HEK293 (cell line): ENCODE measurements at regions not wholly inside any gene's neighbourhood (a gene's known extent, or its start where the extent isn't known, plus 50 kb on each side); places are given as distances from the start of the nearest gene placed in this dataset.

Experiments used
- HOXA7 ChIP-seq: sonication (generic); formaldehyde crosslinking; IDR thresholded peaks from 2 replicates; pipeline ENCODE4 v1.8.1; 2022; ENCODE audit warnings: missing genetic modification reagents, borderline replicate concordance
- SP7 ChIP-seq: fragments of 450-650 bp; formaldehyde crosslinking; IDR thresholded peaks from 2 replicates; pipeline ENCODE4 v1.5.1; 2016; ENCODE audit warnings: missing biosample characterization, missing genetic modification characterization
- TSHZ1 ChIP-seq: fragments of 450-650 bp; formaldehyde crosslinking; IDR thresholded peaks from 2 replicates; pipeline ENCODE4 v1.5.1; 2016; ENCODE audit warnings: missing biosample characterization, missing genetic modification characterization, borderline replicate concordance
- YY1 ChIP-seq: fragments of 450-650 bp; formaldehyde crosslinking; IDR thresholded peaks from 2 replicates; pipeline ENCODE4 v1.5.1; 2018; ENCODE audit warnings: missing biosample characterization, missing genetic modification characterization
- ZNF223 ChIP-seq: fragments of 450-650 bp; formaldehyde crosslinking; IDR thresholded peaks from 2 replicates; pipeline ENCODE4 v1.5.1; 2016; ENCODE audit warnings: missing biosample characterization, missing genetic modification characterization
- ZNF473 ChIP-seq: fragments of 450-650 bp; formaldehyde crosslinking; IDR thresholded peaks from 2 replicates; pipeline ENCODE4 v1.5.1; 2017; ENCODE audit warnings: missing biosample characterization, missing genetic modification characterization
- ZNF530 ChIP-seq: fragments of 450-650 bp; formaldehyde crosslinking; IDR thresholded peaks from 2 replicates; pipeline ENCODE4 v1.5.1; 2016; ENCODE audit warnings: low read depth, missing biosample characterization, missing genetic modification characterization
- ZNF626 ChIP-seq: fragments of 450-650 bp; sonication (Bioruptor Pico); formaldehyde crosslinking; IDR thresholded peaks from 2 replicates; pipeline ENCODE4 v1.5.1; 2018; ENCODE audit warnings: missing biosample characterization, missing genetic modification characterization, inconsistent platforms
- TF ChIP-seq, protein P1 (sequence below): fragments of 450-650 bp; formaldehyde crosslinking; IDR thresholded peaks from 2 replicates; pipeline ENCODE4 v1.5.1; 2016; ENCODE audit warnings: missing biosample characterization, missing genetic modification characterization
- TF ChIP-seq, protein P2 (sequence below): fragments of 450-650 bp; formaldehyde crosslinking; IDR thresholded peaks from 2 replicates; pipeline ENCODE4 v1.5.1; 2016; ENCODE audit warnings: missing biosample characterization, missing genetic modification characterization

DNA sequence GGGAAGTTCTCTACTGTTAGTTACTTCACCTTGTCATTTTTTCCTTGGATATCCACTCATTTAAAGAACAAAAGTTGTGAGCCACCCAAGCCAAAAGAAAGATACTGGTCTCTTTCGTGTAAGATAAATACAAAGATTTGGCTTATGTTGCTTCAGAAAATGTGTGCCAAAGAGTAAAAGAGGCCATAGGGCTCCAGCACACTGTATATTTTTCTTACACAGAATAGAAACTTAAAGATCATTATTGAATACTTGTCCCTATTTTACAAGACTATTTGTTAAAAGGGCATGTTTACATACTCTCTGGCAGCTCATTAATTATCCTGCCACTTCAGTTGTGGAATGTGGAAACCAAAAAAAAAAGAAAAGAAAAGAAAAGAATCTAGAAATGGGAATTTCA is 284.2 kb upstream of the LRRC7 start:
- TF ChIP-seq ZNF626 (tag by site-specific recombination) (no peak), ZNF223 (no peak), TSHZ1 (tag by site-specific recombination) (no peak), ZNF473 (tag by site-specific recombination) (no peak), ZNF530 (tag by site-specific recombination) (no peak), YY1 (tag by site-specific recombination) (no peak), SP7 (tag by site-specific recombination) (no peak), HOXA7 (CRISPR knock-in tag) (no peak)
- TF ChIP-seq, protein P1, sequence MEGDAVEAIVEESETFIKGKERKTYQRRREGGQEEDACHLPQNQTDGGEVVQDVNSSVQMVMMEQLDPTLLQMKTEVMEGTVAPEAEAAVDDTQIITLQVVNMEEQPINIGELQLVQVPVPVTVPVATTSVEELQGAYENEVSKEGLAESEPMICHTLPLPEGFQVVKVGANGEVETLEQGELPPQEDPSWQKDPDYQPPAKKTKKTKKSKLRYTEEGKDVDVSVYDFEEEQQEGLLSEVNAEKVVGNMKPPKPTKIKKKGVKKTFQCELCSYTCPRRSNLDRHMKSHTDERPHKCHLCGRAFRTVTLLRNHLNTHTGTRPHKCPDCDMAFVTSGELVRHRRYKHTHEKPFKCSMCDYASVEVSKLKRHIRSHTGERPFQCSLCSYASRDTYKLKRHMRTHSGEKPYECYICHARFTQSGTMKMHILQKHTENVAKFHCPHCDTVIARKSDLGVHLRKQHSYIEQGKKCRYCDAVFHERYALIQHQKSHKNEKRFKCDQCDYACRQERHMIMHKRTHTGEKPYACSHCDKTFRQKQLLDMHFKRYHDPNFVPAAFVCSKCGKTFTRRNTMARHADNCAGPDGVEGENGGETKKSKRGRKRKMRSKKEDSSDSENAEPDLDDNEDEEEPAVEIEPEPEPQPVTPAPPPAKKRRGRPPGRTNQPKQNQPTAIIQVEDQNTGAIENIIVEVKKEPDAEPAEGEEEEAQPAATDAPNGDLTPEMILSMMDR (tag by site-specific recombination) = no peak
- TF ChIP-seq, protein P2, sequence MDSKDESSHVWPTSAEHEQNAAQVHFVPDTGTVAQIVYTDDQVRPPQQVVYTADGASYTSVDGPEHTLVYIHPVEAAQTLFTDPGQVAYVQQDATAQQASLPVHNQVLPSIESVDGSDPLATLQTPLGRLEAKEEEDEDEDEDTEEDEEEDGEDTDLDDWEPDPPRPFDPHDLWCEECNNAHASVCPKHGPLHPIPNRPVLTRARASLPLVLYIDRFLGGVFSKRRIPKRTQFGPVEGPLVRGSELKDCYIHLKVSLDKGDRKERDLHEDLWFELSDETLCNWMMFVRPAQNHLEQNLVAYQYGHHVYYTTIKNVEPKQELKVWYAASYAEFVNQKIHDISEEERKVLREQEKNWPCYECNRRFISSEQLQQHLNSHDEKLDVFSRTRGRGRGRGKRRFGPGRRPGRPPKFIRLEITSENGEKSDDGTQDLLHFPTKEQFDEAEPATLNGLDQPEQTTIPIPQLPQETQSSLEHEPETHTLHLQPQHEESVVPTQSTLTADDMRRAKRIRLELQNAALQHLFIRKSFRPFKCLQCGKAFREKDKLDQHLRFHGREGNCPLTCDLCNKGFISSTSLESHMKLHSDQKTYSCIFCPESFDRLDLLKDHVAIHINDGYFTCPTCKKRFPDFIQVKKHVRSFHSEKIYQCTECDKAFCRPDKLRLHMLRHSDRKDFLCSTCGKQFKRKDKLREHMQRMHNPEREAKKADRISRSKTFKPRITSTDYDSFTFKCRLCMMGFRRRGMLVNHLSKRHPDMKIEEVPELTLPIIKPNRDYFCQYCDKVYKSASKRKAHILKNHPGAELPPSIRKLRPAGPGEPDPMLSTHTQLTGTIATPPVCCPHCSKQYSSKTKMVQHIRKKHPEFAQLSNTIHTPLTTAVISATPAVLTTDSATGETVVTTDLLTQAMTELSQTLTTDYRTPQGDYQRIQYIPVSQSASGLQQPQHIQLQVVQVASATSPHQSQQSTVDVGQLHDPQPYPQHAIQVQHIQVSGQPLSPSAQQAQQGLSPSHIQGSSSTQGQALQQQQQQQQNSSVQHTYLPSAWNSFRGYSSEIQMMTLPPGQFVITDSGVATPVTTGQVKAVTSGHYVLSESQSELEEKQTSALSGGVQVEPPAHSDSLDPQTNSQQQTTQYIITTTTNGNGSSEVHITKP (tag by site-specific recombination) = no peak
